Thyroid gland (tissue), 4 donors: ENCODE measurements at regions not wholly inside any gene's neighbourhood (a gene's known extent, or its start where the extent isn't known, plus 50 kb on each side); places are given as distances from the start of the nearest gene placed in this dataset.

Source experiments
- CTCF ChIP-seq, 6 experiments: fragments of 200-600 bp in 3 of 6; fragments of 450-650 bp in 3 of 6; sonication (generic) in 3 of 6; IDR thresholded peaks; one replicate each; pipeline ENCODE4 v1.5.1; 2016 to 2019; ENCODE audit warnings: antibody characterized with exemption in 6 of 6, mild to moderate bottlenecking in 2 of 6, inconsistent platforms in 1 of 6, moderate library complexity in 1 of 6
- POLR2A ChIP-seq, 2 donors: fragments of 450-650 bp; IDR thresholded peaks; one replicate each; pipeline ENCODE4 v1.6.1; 2017; ENCODE audit warnings: antibody characterized with exemption in 2 of 2, mild to moderate bottlenecking in 2 of 2, moderate library complexity in 1 of 2

GRCh38 chr4:157918036-157918832, 254.6 kb downstream of the GASK1B start:
- TF ChIP-seq POLR2A (IDR thresholded peaks at IDR 0.05), result no peak
- TF ChIP-seq CTCF (IDR thresholded peaks at IDR 0.05), result no peak
